SU-DHL-6 (cell line): ENCODE measurements at regions not wholly inside any gene's neighbourhood (a gene's known extent, or its start where the extent isn't known, plus 50 kb on each side); places are given as distances from the start of the nearest gene placed in this dataset.

Experiments used
- H2AFZ ChIP-seq: fragments of 200-600 bp; sonication (generic); 2 replicates; pipeline ENCODE4 v1.6.1; 2014; ENCODE audit warnings: low read depth, mild to moderate bottlenecking, moderate library complexity, mixed read lengths, antibody characterized with exemption, low read length; ENCODE audit not compliant: severe bottlenecking
- H3F3A ChIP-seq: fragments of 200-600 bp; shearing (Covaris generic); 2 replicates; pipeline ENCODE4 v1.6.0; 2016; ENCODE audit warnings: antibody characterized with exemption, mild to moderate bottlenecking; ENCODE audit not compliant: insufficient read depth
- H3K27ac ChIP-seq: fragments of 200-600 bp; sonication (generic); 2 replicates; pipeline ENCODE4 v1.5.1; 2016; ENCODE audit warnings: low read depth, mild to moderate bottlenecking, low read length, moderate library complexity, mixed read lengths
- H3K27me3 ChIP-seq: fragments of 200-600 bp; sonication (generic), shearing (Covaris generic); 2 replicates; pipeline ENCODE4 v1.6.0; 2014; ENCODE audit warnings: mild to moderate bottlenecking, low read length
- H3K36me3 ChIP-seq: fragments of 200-600 bp; sonication (generic); 2 replicates; pipeline ENCODE4 v1.6.1; 2014; ENCODE audit warnings: mild to moderate bottlenecking, low read length, mixed read lengths
- H3K4me2 ChIP-seq: fragments of 300-600, 200-600 bp; shearing (Covaris generic), sonication (generic); 2 replicates; pipeline ENCODE4 v1.6.0; 2014; ENCODE audit warnings: low read length, low read depth, mild to moderate bottlenecking; ENCODE audit not compliant: poor library complexity, severe bottlenecking
- H3K4me3 ChIP-seq: fragments of 200-600 bp; sonication (generic); 2 replicates; pipeline ENCODE4 v1.5.1; 2014; ENCODE audit warnings: antibody characterized with exemption, low read length, mild to moderate bottlenecking, mixed read lengths; ENCODE audit not compliant: insufficient read depth, poor library complexity, severe bottlenecking
- H3K79me2 ChIP-seq: fragments of 200-600 bp; sonication (generic); 2 replicates; pipeline ENCODE4 v1.6.1; 2014; ENCODE audit warnings: mild to moderate bottlenecking, low read length, moderate library complexity; ENCODE audit not compliant: insufficient read depth
- H3K9ac ChIP-seq: fragments of 200-600 bp; sonication (generic); 2 replicates; pipeline ENCODE4 v1.7.0; 2014; ENCODE audit warnings: mild to moderate bottlenecking, low read length
- H3K9me2 ChIP-seq: fragments of 200-600 bp; sonication (generic); replicated peaks from 2 replicates; pipeline ENCODE4 v1.6.1; 2014; ENCODE audit warnings: low read length; ENCODE audit not compliant: insufficient read depth
- H3K9me3 ChIP-seq: fragments of 200-600 bp; sonication (generic); 2 replicates; pipeline ENCODE4 v1.6.1; 2014; ENCODE audit warnings: low read length, mixed read lengths; ENCODE audit not compliant: insufficient read depth
- H4K20me1 ChIP-seq: fragments of 200-600 bp; sonication (generic); 2 replicates; pipeline ENCODE4 v1.6.1; 2014; ENCODE audit warnings: low read depth, mild to moderate bottlenecking, antibody characterized with exemption, low read length, moderate library complexity, mixed read lengths
- CTCF ChIP-seq: fragments of 200-600 bp; sonication (generic); IDR thresholded peaks from one replicate; pipeline ENCODE4 v1.5.1; 2017; ENCODE audit warnings: antibody characterized with exemption, mild to moderate bottlenecking, low read length, moderate library complexity; ENCODE audit not compliant: insufficient read depth, poor library complexity, severe bottlenecking
- EZH2phosphoT487 ChIP-seq: fragments of 200-600 bp; sonication (generic), shearing (Covaris generic); conservative IDR thresholded peaks from 2 replicates; pipeline ENCODE4 v1.6.1; 2018; ENCODE audit warnings: mild to moderate bottlenecking, antibody characterized with exemption, low read length, moderate library complexity, mixed read lengths

GRCh38 chr3:153431076-153431475 is 269.1 kb downstream of the RAP2B start:
- H3K79me2 ChIP-seq = no peaks in the 10 kb centered on the region
- H3K9me2 ChIP-seq = no peaks in the 10 kb centered on the region
- TF ChIP-seq CTCF (no peak), EZH2phosphoT487 (no peak)
- H3K27ac ChIP-seq = no peak overlapping the region
- H3K9ac ChIP-seq = no peak overlapping the region
- H3K36me3 ChIP-seq = no peaks in the 10 kb centered on the region
- no peaks in the 10 kb centered on the region for H3K27me3 ChIP-seq
- H3K9me3 ChIP-seq = no peaks in the 10 kb centered on the region
- no peak overlapping the region for H2AFZ ChIP-seq
- no peak overlapping the region for H3K4me3 ChIP-seq
- H3K4me2 ChIP-seq = no peak overlapping the region
- H3F3A ChIP-seq = no peaks in the 10 kb centered on the region
- H4K20me1 ChIP-seq = no peaks in the 10 kb centered on the region

GRCh38 chr3:153437666-153438065 is 275.6 kb downstream of the RAP2B start:
- Histone ChIP-seq H3K9me2 (no peaks in the 10 kb centered on the region), H3K27me3 (no peaks in the 10 kb centered on the region), H3F3A (no peaks in the 10 kb centered on the region), H4K20me1 (no peaks in the 10 kb centered on the region), H3K9ac (no peak overlapping the region), H3K9me3 (no peaks in the 10 kb centered on the region), H3K4me3 (no peak overlapping the region), H2AFZ (no peak overlapping the region), H3K4me2 (no peak overlapping the region), H3K36me3 (no peaks in the 10 kb centered on the region), H3K27ac (no peak overlapping the region), H3K79me2 (no peaks in the 10 kb centered on the region)
- TF ChIP-seq EZH2phosphoT487 (no peak), CTCF (no peak)

- H3K9ac ChIP-seq = no peak overlapping the region
- H3K4me3 ChIP-seq = no peak overlapping the region
- H2AFZ ChIP-seq = no peak overlapping the region
- no peaks in the 10 kb centered on the region for H3K79me2 ChIP-seq
- no peaks in the 10 kb centered on the region for H3K9me2 ChIP-seq
- TF ChIP-seq EZH2phosphoT487 (no peak), CTCF (no peak)
- no peaks in the 10 kb centered on the region for H3K9me3 ChIP-seq
- no peak overlapping the region for H3K4me2 ChIP-seq
- H3F3A ChIP-seq = no peaks in the 10 kb centered on the region
- H3K27me3 ChIP-seq = no peaks in the 10 kb centered on the region
- no peak overlapping the region for H3K27ac ChIP-seq
- no peaks in the 10 kb centered on the region for H4K20me1 ChIP-seq
- no peaks in the 10 kb centered on the region for H3K36me3 ChIP-seq
Measured at GRCh38 chr3:153438271-153438670, 276.2 kb downstream of the RAP2B start.

- Histone ChIP-seq H4K20me1 (no peaks in the 10 kb centered on the region), H2AFZ (no peak overlapping the region), H3K79me2 (no peaks in the 10 kb centered on the region), H3F3A (no peaks in the 10 kb centered on the region), H3K4me3 (no peak overlapping the region), H3K27me3 (no peaks in the 10 kb centered on the region), H3K9ac (no peak overlapping the region), H3K4me2 (no peak overlapping the region), H3K36me3 (no peaks in the 10 kb centered on the region), H3K9me2 (no peaks in the 10 kb centered on the region), H3K27ac (no peak overlapping the region), H3K9me3 (no peaks in the 10 kb centered on the region)
- TF ChIP-seq EZH2phosphoT487 = no peak
Measured at GRCh38 chr3:153439780-153440179, 277.8 kb downstream of the RAP2B start.
